ENCODE measurements at regions not wholly inside any gene's neighbourhood (a gene's known extent, or its start where the extent isn't known, plus 50 kb on each side); places are given as distances from the start of the nearest gene placed in this dataset.
"Not testable (repeated sequence)": the region's sequence is repeated elsewhere in the genome, so short reads cannot be mapped to it uniquely, and the experiment has no call there.

DNA sequence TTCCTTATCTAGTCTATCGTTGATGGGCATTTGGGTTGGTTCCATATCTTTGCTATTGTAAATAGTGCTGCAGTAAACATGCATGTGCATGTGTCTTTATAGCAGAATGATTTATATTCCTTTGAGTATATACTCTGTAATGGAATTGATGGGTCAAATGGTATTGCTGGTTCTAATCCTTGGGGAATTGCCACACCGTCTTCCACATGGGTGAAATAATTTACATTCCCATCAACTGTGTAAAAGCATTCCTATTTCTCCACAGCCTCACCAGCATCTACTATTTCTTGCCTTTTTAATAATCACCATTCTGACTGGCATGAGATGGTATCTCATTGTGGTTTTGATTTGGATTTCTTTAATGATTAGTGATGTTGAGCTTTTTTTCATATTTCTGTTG lies 430.5 kb upstream of the TMPRSS15 start:
- not testable (repeated sequence) for DNase-seq

GRCh38 chr21:18840239-18840638 lies 436.7 kb upstream of the TMPRSS15 start:
- DNase-seq = peak; percentile 4

GRCh38 chr21:18857606-18858005 lies 454.0 kb upstream of the TMPRSS15 start:
- not testable (repeated sequence) for DNase-seq

- DNase-seq = no peak
Observed at GRCh38 chr21:18869104-18869503, 465.5 kb upstream of the TMPRSS15 start.

GRCh38 chr21:18877917-18878316 lies 474.3 kb upstream of the TMPRSS15 start:
- DNase-seq = no peak

DNA sequence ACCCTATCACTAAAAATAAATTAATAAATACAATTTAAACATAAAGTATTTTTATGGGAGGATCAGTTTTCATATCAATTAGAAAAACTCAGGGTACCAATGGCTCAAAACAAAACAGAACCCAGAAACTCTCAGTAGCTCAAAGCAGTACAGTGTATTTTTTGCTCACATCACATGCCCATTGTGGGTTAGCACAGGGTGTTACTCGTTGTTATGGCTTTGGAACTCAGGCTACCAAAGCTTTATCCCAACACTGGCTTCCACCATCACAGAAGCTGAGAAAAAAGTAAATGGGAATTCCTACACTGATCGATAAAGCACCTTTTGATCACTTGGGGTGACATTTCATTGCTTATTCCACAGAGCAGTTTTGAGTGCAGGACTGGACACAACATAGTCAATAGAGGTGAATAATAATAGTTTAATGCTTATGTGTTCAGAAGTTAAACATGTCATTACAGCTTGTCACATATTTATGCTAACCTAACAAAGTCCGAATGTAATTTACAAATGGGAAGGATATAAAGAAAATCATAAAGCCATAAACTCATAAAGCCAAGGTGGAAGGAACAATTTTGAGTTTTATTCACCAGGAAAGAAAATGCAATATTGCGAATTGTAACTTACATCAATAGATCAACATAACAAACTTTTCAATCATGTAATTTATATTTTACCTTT lies 484.5 kb upstream of the TMPRSS15 start:
- DNase-seq = no peak

GRCh38 chr21:18893406-18893805 lies 489.8 kb upstream of the TMPRSS15 start:
- no peak for DNase-seq

DNA sequence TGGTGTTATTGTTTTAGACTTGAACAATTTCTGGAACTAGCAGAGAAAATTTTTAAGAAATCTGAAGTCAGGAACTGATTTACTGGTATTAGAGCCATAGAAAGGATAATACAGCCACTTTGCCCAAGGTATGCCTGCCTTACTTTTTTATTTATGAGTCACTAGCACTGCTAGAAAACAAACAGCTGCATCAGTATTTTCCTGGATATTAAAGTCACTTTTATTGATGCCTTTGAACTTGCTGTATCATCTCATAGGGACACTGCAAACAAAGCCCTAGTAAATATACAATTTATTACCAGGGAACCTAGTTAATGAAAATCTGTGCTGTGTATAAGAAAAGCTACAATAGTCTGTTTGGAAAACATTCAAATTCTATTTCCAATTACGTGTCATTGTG lies 490.8 kb upstream of the TMPRSS15 start:
- DNase-seq = no peak

GRCh38 chr21:18899261-18899660 lies 495.7 kb upstream of the TMPRSS15 start:
- DNase-seq = no peak

DNA sequence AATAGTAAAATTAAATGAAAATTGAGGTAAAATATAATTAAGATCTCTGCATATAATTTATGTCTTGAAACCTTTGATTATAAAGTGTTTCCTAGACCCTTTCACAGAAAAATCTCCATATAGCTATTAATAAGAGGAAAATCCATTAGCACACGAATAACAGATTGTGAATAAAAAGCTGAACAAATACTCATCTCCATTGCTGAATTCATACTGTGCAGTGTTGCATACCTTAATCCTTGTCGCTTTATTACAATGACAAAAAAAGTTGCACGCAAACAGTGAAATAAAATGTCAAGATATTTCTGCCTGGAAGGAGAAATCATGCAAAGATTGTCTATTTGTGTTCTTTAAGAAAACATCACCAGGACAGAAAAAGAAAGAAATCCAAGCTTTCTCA lies 499.1 kb upstream of the TMPRSS15 start:
- DNase-seq = no peak

DNA sequence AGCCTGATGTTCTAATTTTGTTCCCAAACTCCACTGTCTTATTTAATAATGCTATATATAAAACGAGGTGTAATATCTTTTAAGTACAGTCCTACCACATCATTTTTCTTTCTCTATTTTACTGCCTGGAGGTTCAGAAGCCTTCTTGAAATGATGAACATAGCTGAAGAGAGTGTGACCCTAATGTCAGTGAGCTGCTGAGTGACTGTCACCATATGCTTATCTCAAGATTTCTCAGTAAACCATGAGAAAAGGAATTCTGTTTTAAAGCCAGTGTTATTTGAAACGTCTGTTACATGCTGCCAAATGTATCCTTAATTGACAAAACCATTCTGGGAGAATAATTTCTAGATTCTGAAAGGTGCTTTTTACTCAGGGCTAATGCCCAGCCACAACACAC lies 503.5 kb upstream of the TMPRSS15 start:
- no peak for DNase-seq

DNA sequence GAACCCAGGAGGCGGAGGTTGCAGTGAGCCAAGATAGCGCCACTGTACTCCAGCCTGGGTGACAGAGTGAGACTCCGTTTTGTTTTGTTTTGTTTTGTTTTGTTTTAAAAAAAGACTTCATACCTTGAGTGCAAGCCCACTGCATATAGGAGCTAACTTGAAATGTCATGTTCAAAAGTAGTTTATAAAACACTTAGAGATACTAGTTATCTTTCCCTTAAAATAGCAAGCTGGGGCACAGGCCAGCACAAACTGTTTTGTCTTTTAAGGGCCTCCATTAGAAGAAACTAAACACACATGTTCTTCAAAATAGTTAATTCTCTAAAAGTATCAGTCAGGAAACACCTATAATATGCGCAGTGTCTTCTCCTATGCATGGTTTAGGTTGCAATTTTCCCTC lies 505.1 kb upstream of the TMPRSS15 start:
- DNase-seq = no peak

DNA sequence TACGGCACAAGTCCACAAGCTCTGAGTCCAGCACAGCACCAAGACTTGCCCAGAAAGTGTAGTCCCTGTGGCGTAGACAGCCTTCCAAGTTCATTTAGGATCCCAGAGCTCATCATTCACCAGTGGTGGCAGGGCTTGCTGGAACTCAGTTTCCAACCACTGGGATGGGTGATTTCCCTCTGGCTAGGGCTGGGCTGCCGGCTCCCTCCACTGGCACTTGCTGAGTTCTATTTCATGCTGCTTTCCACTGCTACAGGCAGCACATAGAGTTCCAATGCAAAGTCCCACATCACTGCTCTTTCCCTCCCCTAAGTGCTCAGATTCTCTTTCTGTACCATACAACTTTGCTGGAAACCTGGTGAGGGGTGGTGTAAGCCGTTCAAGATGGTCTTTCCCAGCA lies 510.3 kb upstream of the TMPRSS15 start:
- no peak for DNase-seq

DNA sequence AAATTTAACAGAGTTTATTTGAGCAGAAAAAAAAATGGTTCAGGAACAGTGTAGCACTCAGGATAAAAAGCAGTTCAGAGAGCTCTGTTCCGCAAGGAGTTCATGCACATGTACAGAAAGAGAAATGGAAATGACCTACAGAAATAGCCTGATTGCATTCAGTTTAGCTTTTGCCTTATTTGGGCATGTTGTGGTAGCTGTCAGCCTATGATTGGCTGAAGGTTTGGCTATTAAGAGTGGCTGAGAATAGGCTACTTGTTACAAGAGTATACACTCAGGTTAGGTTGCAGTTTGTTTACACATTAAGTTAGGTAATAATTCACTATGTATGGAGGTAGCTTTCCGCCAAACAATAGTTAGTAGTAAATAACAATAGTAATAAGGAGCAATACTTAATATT lies 511.0 kb upstream of the TMPRSS15 start:
- DNase-seq = no peak

- DNase-seq = no peak
Observed at GRCh38 chr21:18917622-18918021, 514.0 kb upstream of the TMPRSS15 start.

- DNase-seq = no peak
Observed at GRCh38 chr21:18931237-18931636, 527.7 kb upstream of the TMPRSS15 start.

DNA sequence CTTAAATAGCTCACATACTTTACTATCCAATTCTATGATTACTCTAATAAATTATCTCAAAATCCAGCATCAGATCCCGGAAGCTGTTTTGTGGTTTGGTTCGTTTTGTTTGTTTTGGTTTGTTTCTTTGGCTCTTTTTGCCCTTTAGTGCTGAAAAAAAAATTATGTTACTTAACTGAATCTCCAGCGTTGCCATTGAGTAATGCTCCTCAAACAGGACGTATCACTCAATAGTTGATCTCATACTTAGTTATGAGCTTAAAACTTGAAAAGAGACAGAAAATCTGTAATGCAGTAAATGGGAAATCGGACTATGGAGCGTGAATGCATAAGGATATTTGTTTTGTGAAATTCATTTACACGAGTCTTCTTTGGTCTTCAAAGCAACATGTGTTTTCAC lies 533.8 kb upstream of the TMPRSS15 start:
- no peak for DNase-seq

- no peak for DNase-seq
Observed at GRCh38 chr21:18940791-18941190, 537.2 kb upstream of the TMPRSS15 start.

GRCh38 chr21:18950045-18950740 lies 546.6 kb upstream of the TMPRSS15 start:
- no peak for DNase-seq

DNA sequence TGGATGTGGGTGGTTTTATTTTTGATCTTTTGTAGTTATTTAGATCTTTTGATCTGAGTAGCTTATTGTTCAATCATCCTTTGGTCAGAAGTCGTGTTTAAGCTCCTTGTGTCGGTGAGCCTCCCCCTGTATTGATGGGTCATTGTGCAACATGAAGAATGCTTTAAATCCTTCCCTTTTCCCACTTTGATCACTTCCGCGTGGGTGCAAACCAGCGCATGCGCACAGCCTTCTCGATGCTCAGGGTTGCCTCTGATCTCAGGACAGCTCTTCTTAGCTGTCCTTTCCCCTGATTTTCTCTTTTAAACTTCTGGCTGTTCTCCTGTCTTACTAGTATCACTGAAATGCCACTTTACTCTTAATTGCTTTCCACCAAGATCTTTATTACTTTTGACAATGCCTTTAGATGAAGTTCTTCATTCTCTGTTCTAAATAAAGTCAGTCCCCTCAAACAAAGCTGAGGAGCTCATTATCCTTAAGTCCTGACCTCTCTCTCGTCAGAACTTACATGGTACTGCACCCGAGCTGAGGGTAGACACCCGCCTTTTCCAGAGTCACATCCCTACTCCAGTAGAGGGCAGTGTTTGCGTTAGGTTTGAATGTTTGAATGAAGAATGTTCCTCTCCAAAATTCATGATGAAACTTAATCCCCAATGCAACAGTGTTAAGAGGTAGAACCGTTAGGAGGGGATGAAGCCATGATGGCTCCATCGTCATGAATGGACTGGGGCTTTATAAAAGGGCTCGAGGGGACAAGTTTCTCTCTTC lies 547.9 kb upstream of the TMPRSS15 start:
- peak; percentile 40 for DNase-seq

DNA sequence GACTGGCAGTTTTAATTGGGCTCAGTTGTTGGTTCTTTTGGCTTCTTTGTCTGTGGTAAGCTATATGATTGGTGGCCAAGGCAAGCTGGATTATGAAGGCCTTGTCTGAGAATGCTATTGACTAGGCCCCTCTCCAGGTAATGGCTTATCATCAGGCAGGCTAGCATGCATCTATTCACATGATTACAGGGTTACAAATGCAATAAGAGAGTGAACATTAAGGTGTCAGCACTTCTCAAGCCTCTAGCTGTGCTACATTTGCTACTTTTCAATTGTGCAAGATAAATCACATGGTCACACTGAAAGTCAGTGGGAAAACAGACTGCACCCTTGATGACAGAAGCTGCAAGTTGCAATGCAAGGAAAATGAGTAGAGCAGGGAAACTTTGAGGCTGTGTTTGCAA lies 550.9 kb upstream of the TMPRSS15 start:
- DNase-seq = no peak

DNA sequence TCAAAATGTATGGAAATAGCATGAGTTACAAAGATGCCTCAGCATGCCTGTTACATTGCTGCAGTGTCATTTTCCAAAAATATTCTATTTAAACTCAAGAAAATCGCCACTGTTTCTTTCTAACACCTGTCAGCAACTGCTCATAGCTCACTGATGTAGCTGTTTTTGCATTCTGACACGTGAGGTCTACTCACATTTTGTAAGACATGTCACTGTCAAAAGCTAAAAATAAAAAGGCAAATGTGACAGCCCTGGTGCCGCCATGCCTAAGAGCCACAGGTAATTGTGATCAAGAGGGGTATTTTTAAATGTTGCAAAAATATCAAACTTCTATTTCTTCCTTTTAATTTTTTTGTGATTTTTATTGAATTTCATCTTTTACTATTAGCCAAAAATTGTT lies 556.2 kb upstream of the TMPRSS15 start:
- no peak for DNase-seq

GRCh38 chr21:18960306-18960705 lies 556.7 kb upstream of the TMPRSS15 start:
- no peak for DNase-seq

DNA sequence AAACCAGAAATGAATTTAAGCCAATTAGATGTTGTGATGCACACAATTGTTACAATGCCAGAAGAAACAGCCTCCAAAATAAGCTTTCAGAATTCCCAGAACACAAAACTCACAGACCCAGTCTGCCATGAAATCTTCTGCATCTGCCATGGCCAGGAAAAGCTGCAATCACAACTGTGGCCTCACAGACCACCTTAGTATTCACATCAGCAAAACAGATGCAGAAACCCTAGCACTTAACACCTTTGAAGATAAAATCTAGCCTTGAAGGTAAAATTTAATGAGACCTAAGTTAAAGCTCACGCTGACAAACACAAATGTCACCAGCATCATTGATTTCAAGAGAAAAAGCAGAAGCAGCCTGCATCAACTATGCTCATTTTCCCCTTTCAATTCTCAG lies 566.8 kb upstream of the TMPRSS15 start:
- DNase-seq = no peak
